H9 (cell line): ENCODE measurements at regions not wholly inside any gene's neighbourhood (a gene's known extent, or its start where the extent isn't known, plus 50 kb on each side); places are given as distances from the start of the nearest gene placed in this dataset.
"Not testable (repeated sequence)": the region's sequence is repeated elsewhere in the genome, so short reads cannot be mapped to it uniquely, and the experiment has no call there.

Source experiments
- DNase-seq: peaks from one replicate; pipeline ENCODE4 v3.0.0-alpha.2; 2017
- H2AFZ ChIP-seq: one replicate; pipeline ENCODE4 v1.6.1; 2013; ENCODE audit warnings: mild to moderate bottlenecking, low read length, control low read depth, moderate library complexity
- H2AK5ac ChIP-seq: 2 replicates; pipeline ENCODE4 v1.6.1; 2013; ENCODE audit warnings: low read length, control low read depth, mixed read lengths; ENCODE audit not compliant: insufficient read length
- H2BK120ac ChIP-seq: one replicate; pipeline ENCODE4 v1.6.1; 2013; ENCODE audit warnings: low read depth, mild to moderate bottlenecking, low read length, control low read depth, inconsistent platforms; ENCODE audit not compliant: poor library complexity, severe bottlenecking
- H2BK12ac ChIP-seq: 2 replicates; pipeline ENCODE4 v1.6.1; 2013; ENCODE audit warnings: low read length, control low read depth, mixed read lengths, low read depth; ENCODE audit not compliant: insufficient read length
- H2BK15ac ChIP-seq: 2 replicates; pipeline ENCODE4 v1.6.1; 2013; ENCODE audit warnings: low read depth, low read length, control low read depth
- H2BK20ac ChIP-seq: one replicate; pipeline ENCODE4 v1.6.1; 2013; ENCODE audit warnings: low read depth, mild to moderate bottlenecking, low read length, control low read depth, inconsistent platforms; ENCODE audit not compliant: poor library complexity, severe bottlenecking
- H2BK5ac ChIP-seq: 2 replicates; pipeline ENCODE4 v1.6.1; 2013; ENCODE audit warnings: low read length, control low read depth, mixed read lengths; ENCODE audit not compliant: insufficient read length
- H3K14ac ChIP-seq: 2 replicates; pipeline ENCODE4 v1.6.1; 2013; ENCODE audit warnings: low read length, control low read depth; ENCODE audit not compliant: insufficient read depth
- H3K18ac ChIP-seq: 2 replicates; pipeline ENCODE4 v1.6.1; 2013; ENCODE audit warnings: low read depth, mild to moderate bottlenecking, mixed read lengths, low read length, control low read depth; ENCODE audit not compliant: insufficient read length
- H3K23ac ChIP-seq: 2 replicates; pipeline ENCODE4 v1.6.1; 2013; ENCODE audit warnings: low read length, control low read depth, mixed read lengths, low read depth; ENCODE audit not compliant: insufficient read length
- H3K23me2 ChIP-seq: 2 replicates; pipeline ENCODE4 v1.6.1; 2013; ENCODE audit warnings: low read depth, mild to moderate bottlenecking, mixed read lengths, low read length, control low read depth; ENCODE audit not compliant: insufficient read length, poor library complexity, severe bottlenecking
- H3K27ac ChIP-seq: 2 replicates; pipeline ENCODE4 v1.5.1; 2013; ENCODE audit warnings: low read length, control low read depth, mixed read lengths, low read depth; ENCODE audit not compliant: insufficient read length
- H3K27me3 ChIP-seq: 2 replicates; pipeline ENCODE4 v1.6.1; 2013; ENCODE audit warnings: low read length, control low read depth, inconsistent platforms; ENCODE audit not compliant: insufficient read depth
- H3K4ac ChIP-seq: 2 replicates; pipeline ENCODE4 v1.6.1; 2013; ENCODE audit warnings: low read depth, mild to moderate bottlenecking, control low read depth, inconsistent platforms, low read length, moderate library complexity
- H3K4me1 ChIP-seq: 2 replicates; pipeline ENCODE4 v1.6.1; 2013; ENCODE audit warnings: low read length, control low read depth, inconsistent platforms; ENCODE audit not compliant: insufficient read depth
- H3K4me2 ChIP-seq: 2 replicates; pipeline ENCODE4 v1.6.1; 2013; ENCODE audit warnings: low read length, control low read depth, mixed read lengths; ENCODE audit not compliant: insufficient read length, insufficient read depth
- H3K56ac ChIP-seq: 2 replicates; pipeline ENCODE4 v1.6.1; 2013; ENCODE audit warnings: low read depth, mild to moderate bottlenecking, mixed read lengths, low read length, control low read depth; ENCODE audit not compliant: insufficient read length
- H3K79me1 ChIP-seq: 2 replicates; pipeline ENCODE4 v1.6.1; 2013; ENCODE audit warnings: low read depth, mild to moderate bottlenecking, moderate library complexity, low read length, control low read depth, inconsistent platforms; ENCODE audit not compliant: insufficient read depth, poor library complexity, severe bottlenecking
- H3K79me2 ChIP-seq: 2 replicates; pipeline ENCODE4 v1.6.1; 2013; ENCODE audit warnings: low read length, control low read depth, inconsistent platforms; ENCODE audit not compliant: insufficient read depth
- H3K9ac ChIP-seq: 2 replicates; pipeline ENCODE4 v1.6.1; 2013; ENCODE audit warnings: low read length, control low read depth, mixed read lengths; ENCODE audit not compliant: insufficient read length; ENCODE audit errors: extremely low read depth
- H3K9me3 ChIP-seq: one replicate; pipeline ENCODE4 v1.6.1; 2013; ENCODE audit warnings: low read depth, low read length, inconsistent platforms; ENCODE audit not compliant: control insufficient read depth
- H3T11ph ChIP-seq: one replicate; pipeline ENCODE4 v1.6.1; 2013; ENCODE audit warnings: mild to moderate bottlenecking, low read length, control low read depth, inconsistent platforms
- H4K20me1 ChIP-seq: one replicate; pipeline ENCODE4 v1.6.1; 2013; ENCODE audit not compliant: control insufficient read depth, insufficient read length, insufficient read depth
- H4K5ac ChIP-seq: 2 replicates; pipeline ENCODE4 v1.6.1; 2013; ENCODE audit warnings: low read depth, mild to moderate bottlenecking, mixed read lengths, low read length, control low read depth; ENCODE audit not compliant: insufficient read length
- H4K8ac ChIP-seq: replicated peaks from 2 replicates; pipeline ENCODE4 v1.6.1; 2013; ENCODE audit warnings: low read length, control low read depth, mixed read lengths, low read depth; ENCODE audit not compliant: insufficient read length
- H4K91ac ChIP-seq: 2 replicates; pipeline ENCODE4 v1.6.1; 2013; ENCODE audit warnings: low read depth, mild to moderate bottlenecking, moderate library complexity, mixed read lengths, low read length, control low read depth; ENCODE audit not compliant: insufficient read length
- H3K27ac Mint-ChIP-seq, 3 experiments: 2 replicates in 2 of 3; 3 replicates in 1 of 3; pipeline ENCODE4 v1.8.0; 2020 to 2021; ENCODE audit warnings: mixed read lengths in 3 of 3, mild to moderate bottlenecking in 1 of 3, moderate library complexity in 1 of 3
- H3K27me3 Mint-ChIP-seq: 2 replicates; pipeline ENCODE4 v1.8.0; 2021; ENCODE audit warnings: low read depth, mild to moderate bottlenecking, moderate library complexity, mixed read lengths
- H3K36me3 Mint-ChIP-seq, 3 experiments: 2 replicates in 2 of 3; 3 replicates in 1 of 3; pipeline ENCODE4 v1.8.0; 2020 to 2021; ENCODE audit warnings: low read depth in 3 of 3, mixed read lengths in 3 of 3; ENCODE audit not compliant: insufficient read depth in 1 of 3
- H3K4me1 Mint-ChIP-seq, 2 experiments: 2 replicates each; pipeline ENCODE4 v1.8.0; 2020; ENCODE audit warnings: mixed read lengths in 2 of 2
- H3K4me3 Mint-ChIP-seq, 2 experiments: 2 replicates in 1 of 2; 3 replicates in 1 of 2; pipeline ENCODE4 v1.8.0; 2020 to 2021; ENCODE audit warnings: mild to moderate bottlenecking in 2 of 2, mixed read lengths in 2 of 2, moderate library complexity in 1 of 2
- H3K9me3 Mint-ChIP-seq, 2 experiments: 2 replicates in 1 of 2; 3 replicates in 1 of 2; pipeline ENCODE4 v1.8.0; 2020; ENCODE audit warnings: mild to moderate bottlenecking in 2 of 2, mixed read lengths in 2 of 2, moderate library complexity in 1 of 2
- WGBS: extraction: QIAGEN DNeasy Blood & Tissue Kit; methylation state at CpG from one replicate; pipeline ENCODE4 v1.1.7; 2013; ENCODE audit warnings: missing lambda C conversion rate, low lambda C conversion rate, mixed read lengths; ENCODE audit not compliant: insufficient read length; ENCODE audit errors: extremely low coverage; 5-methylcytosine and 5-hydroxymethylcytosine counted together

DNA sequence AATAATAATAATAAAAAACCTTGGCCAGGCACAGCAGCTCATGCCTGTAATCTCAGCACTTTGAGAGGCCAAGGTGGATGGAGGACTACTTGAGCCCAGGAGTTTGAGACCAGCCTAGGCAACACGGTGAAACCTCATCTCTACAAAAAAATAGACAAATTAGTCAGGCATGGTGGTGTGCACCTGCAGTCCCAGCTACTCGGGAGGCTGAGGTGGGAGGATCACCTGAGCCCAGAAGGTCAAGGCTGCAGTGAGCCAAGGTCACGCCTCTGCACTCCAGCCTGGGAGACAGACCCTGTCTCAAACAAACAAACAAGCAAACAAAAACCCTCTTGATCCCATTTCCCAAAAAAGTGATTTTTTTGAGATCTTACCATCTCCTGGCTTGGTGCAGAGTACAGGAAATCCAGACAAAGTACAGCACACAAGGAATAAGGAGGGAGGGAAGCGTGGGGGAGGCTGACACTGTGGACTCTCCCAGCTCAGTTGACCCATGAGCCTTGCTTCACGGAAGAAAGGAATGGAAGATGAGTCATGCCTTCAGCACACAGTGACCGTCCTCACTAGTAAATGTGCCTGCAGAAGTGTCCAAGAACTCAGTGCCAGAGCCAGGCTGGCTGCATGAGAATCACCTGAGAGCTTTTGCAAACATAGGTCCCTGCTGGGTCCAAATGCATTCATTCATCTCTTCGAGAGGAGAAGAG, 136.9 kb downstream of the OTOP1 start:
- H3K27ac ChIP-seq, H3K4me2 ChIP-seq, H2AFZ ChIP-seq, H3K79me2 ChIP-seq, H3K9me3 Mint-ChIP-seq, H3K27ac Mint-ChIP-seq, H3K9ac ChIP-seq, H4K91ac ChIP-seq, H2BK20ac ChIP-seq, H3K4me3 Mint-ChIP-seq, H3K23me2 ChIP-seq, H3K36me3 Mint-ChIP-seq, H4K20me1 ChIP-seq, H3K79me1 ChIP-seq, H2BK120ac ChIP-seq, H3K18ac ChIP-seq, H3K27me3 ChIP-seq, H3K14ac ChIP-seq, H3K27me3 Mint-ChIP-seq, H2BK5ac ChIP-seq, H3K56ac ChIP-seq, H2AK5ac ChIP-seq, DNase-seq, H4K8ac ChIP-seq, H2BK12ac ChIP-seq, H2BK15ac ChIP-seq, H3K4ac ChIP-seq, H3K9me3 ChIP-seq, H4K5ac ChIP-seq, H3K4me1 ChIP-seq, H3K23ac ChIP-seq, H3T11ph ChIP-seq: not testable (repeated sequence)
- no CpG with 5 or more reads among the region's 7 CpGs for WGBS
- H3K4me1 Mint-ChIP-seq, result peaks cover 38 to 44% of the 10 kb centered on the region in 2 experiments
